ELR (cell line): ENCODE measurements at regions not wholly inside any gene's neighbourhood (a gene's known extent, or its start where the extent isn't known, plus 50 kb on each side); places are given as distances from the start of the nearest gene placed in this dataset.

Experiments
- DNase-seq: peaks from one replicate; pipeline ENCODE4 v3.0.0-alpha.2; 2015; ENCODE audit warnings: low read depth

GRCh38 chr20:51096582-51097267 is 73.8 kb upstream of the KCNG1 start:
- DNase-seq = no peak

GRCh38 chr20:51095633-51096521 is 73.0 kb upstream of the KCNG1 start:
- DNase-seq = peak; percentile 20

- DNase-seq = no peak
Measured at GRCh38 chr20:51094221-51094620, 71.3 kb upstream of the KCNG1 start.

- peak; percentile 32 for DNase-seq
Measured at GRCh38 chr20:51093240-51093763, 70.4 kb upstream of the KCNG1 start.

GRCh38 chr20:51092338-51092737 is 69.4 kb upstream of the KCNG1 start:
- no peak for DNase-seq

- DNase-seq = no peak
Measured at GRCh38 chr20:51091406-51092195, 68.7 kb upstream of the KCNG1 start.

GRCh38 chr20:51089840-51090239 is 66.9 kb upstream of the KCNG1 start:
- no peak for DNase-seq

GRCh38 chr20:51089272-51089781 is 66.4 kb upstream of the KCNG1 start:
- no peak for DNase-seq

GRCh38 chr20:51087266-51087665 is 64.4 kb upstream of the KCNG1 start:
- no peak for DNase-seq

GRCh38 chr20:51085769-51086168 is 62.9 kb upstream of the KCNG1 start:
- DNase-seq = no peak

GRCh38 chr20:51084593-51085377 is 61.9 kb upstream of the KCNG1 start:
- DNase-seq = no peak

- no peak for DNase-seq
Measured at GRCh38 chr20:51083447-51083846, 60.5 kb upstream of the KCNG1 start.

- DNase-seq = no peak
Measured at GRCh38 chr20:51082988-51083387, 60.1 kb upstream of the KCNG1 start.

- no peak for DNase-seq
Measured at GRCh38 chr20:51080516-51080915, 57.6 kb upstream of the KCNG1 start.

- no peak for DNase-seq
Measured at GRCh38 chr20:51079488-51079887, 56.6 kb upstream of the KCNG1 start.

GRCh38 chr20:51077686-51078060 is 54.8 kb upstream of the KCNG1 start:
- DNase-seq = no peak

GRCh38 chr20:51076786-51077685 is 54.1 kb upstream of the KCNG1 start:
- no peak for DNase-seq

- no peak for DNase-seq
Measured at GRCh38 chr20:51074062-51074461, 51.2 kb upstream of the KCNG1 start.
